IMR-90 (cell line): ENCODE measurements at regions not wholly inside any gene's neighbourhood (a gene's known extent, or its start where the extent isn't known, plus 50 kb on each side); places are given as distances from the start of the nearest gene placed in this dataset.

Experiments
- ATAC-seq: fragments of 200-7000 bp; cut with Tn5 transposase; 2 replicates; pipeline ENCODE4 v1.9.1; 2020; ENCODE audit warnings: low read depth, mild to moderate bottlenecking, moderate library complexity
- BruUV-seq: library from RNA; stranded (reverse); fragments of 400-500 nt; replicated peaks from 2 replicates; lab custom pipeline; 2021; lab: Mats Ljungman, UMichigan
- CTCF ChIA-PET: fragments of 300-600 bp; formaldehyde crosslinking; extraction: SDS; loops from one replicate; lab custom pipeline; 2021; ENCODE audit warnings: antibody characterized with exemption; lab: Yijun Ruan, JAX
- POLR2A ChIA-PET: fragments of 300-600 bp; sonication (Branson Sonifier 250); formaldehyde crosslinking; loops from one replicate; lab custom pipeline; 2022; ENCODE audit warnings: antibody characterized with exemption; ENCODE audit not compliant: unreplicated experiment; lab: Charles Lee
- DNase-seq: peaks from one replicate; pipeline ENCODE4 v3.0.0; 2013
- H2AFZ ChIP-seq: replicated peaks from 2 replicates; pipeline ENCODE3; 2013; ENCODE audit warnings: low read length, mild to moderate bottlenecking; ENCODE audit not compliant: poor library complexity
- H2AK5ac ChIP-seq: 2 replicates; pipeline ENCODE4 v1.6.1; 2013; ENCODE audit warnings: low read depth, low read length, inconsistent platforms
- H2AK9ac ChIP-seq: replicated peaks from 2 replicates; pipeline ENCODE3; 2013; ENCODE audit warnings: mild to moderate bottlenecking, low read depth, low read length, moderate library complexity; ENCODE audit not compliant: poor library complexity
- H2BK120ac ChIP-seq: 2 replicates; pipeline ENCODE4 v1.6.1; 2013; ENCODE audit warnings: low read depth, low read length, inconsistent platforms
- H2BK15ac ChIP-seq: 3 replicates; pipeline ENCODE4 v1.6.1; 2013; ENCODE audit warnings: low read depth, low read length, inconsistent platforms
- H2BK20ac ChIP-seq: 2 replicates; pipeline ENCODE4 v1.6.1; 2013; ENCODE audit warnings: low read depth, mild to moderate bottlenecking, inconsistent platforms, low read length, moderate library complexity
- H2BK5ac ChIP-seq: 2 replicates; pipeline ENCODE4 v1.6.1; 2013; ENCODE audit warnings: mild to moderate bottlenecking, low read depth, low read length, inconsistent platforms; ENCODE audit not compliant: poor library complexity, severe bottlenecking
- H3K14ac ChIP-seq: replicated peaks from 2 replicates; pipeline ENCODE4 v1.6.1; 2013; ENCODE audit warnings: low read depth, low read length, inconsistent platforms
- H3K18ac ChIP-seq: 2 replicates; pipeline ENCODE4 v1.6.1; 2013; ENCODE audit warnings: low read depth, low read length, control low read depth
- H3K23ac ChIP-seq: 2 replicates; pipeline ENCODE4 v1.6.1; 2013; ENCODE audit warnings: low read depth, low read length, inconsistent platforms
- H3K27ac ChIP-seq: 2 replicates; pipeline ENCODE4 v1.5.1; 2013; ENCODE audit warnings: mild to moderate bottlenecking, control low read depth, low read length; ENCODE audit not compliant: insufficient read depth
- H3K27me3 ChIP-seq: 2 replicates; pipeline ENCODE4 v1.6.1; 2013; ENCODE audit warnings: low read length; ENCODE audit not compliant: control insufficient read depth, insufficient read depth
- H3K36me3 ChIP-seq: 2 replicates; pipeline ENCODE4 v1.6.1; 2013; ENCODE audit warnings: low read length, mixed read lengths; ENCODE audit not compliant: control insufficient read depth, insufficient read depth
- H3K4ac ChIP-seq: 2 replicates; pipeline ENCODE4 v1.6.1; 2013; ENCODE audit warnings: low read depth, low read length, inconsistent platforms
- H3K4me1 ChIP-seq: 2 replicates; pipeline ENCODE4 v1.6.1; 2013; ENCODE audit warnings: low read length, mixed read lengths; ENCODE audit not compliant: control insufficient read depth, insufficient read depth
- H3K4me2 ChIP-seq: 2 replicates; pipeline ENCODE4 v1.6.1; 2013; ENCODE audit warnings: low read depth, mild to moderate bottlenecking, control low read depth, low read length, moderate library complexity
- H3K4me3 ChIP-seq: 2 replicates; pipeline ENCODE4 v1.5.1; 2013; ENCODE audit warnings: low read depth, mild to moderate bottlenecking, control low read depth, low read length, moderate library complexity; ENCODE audit not compliant: insufficient read depth
- H3K56ac ChIP-seq: 2 replicates; pipeline ENCODE4 v1.6.1; 2013; ENCODE audit warnings: low read length, inconsistent platforms; ENCODE audit not compliant: insufficient read depth; ENCODE audit errors: extremely low read depth
- H3K79me1 ChIP-seq, 2 experiments: 2 replicates each; pipeline ENCODE4 v1.6.1; 2013; ENCODE audit warnings: low read length in 2 of 2, inconsistent platforms in 1 of 2, low read depth in 1 of 2
- H3K9ac ChIP-seq: 2 replicates; pipeline ENCODE4 v1.6.1; 2013; ENCODE audit warnings: low read depth, low read length, control low read depth
- H3K9me1 ChIP-seq: 2 replicates; pipeline ENCODE4 v1.6.1; 2013; ENCODE audit warnings: low read length, inconsistent platforms; ENCODE audit not compliant: insufficient read depth
- H3K9me3 ChIP-seq: 2 replicates; pipeline ENCODE4 v1.6.1; 2013; ENCODE audit warnings: low read length; ENCODE audit not compliant: control insufficient read depth, insufficient read depth
- H4K20me1 ChIP-seq: 2 replicates; pipeline ENCODE4 v1.6.1; 2013; ENCODE audit warnings: low read length, inconsistent platforms; ENCODE audit not compliant: insufficient read depth
- H4K5ac ChIP-seq: 2 replicates; pipeline ENCODE4 v1.6.1; 2013; ENCODE audit warnings: mild to moderate bottlenecking, low read depth, low read length, control low read depth
- H4K8ac ChIP-seq, 2 experiments: 2 replicates each; pipeline ENCODE4 v1.6.1; 2013; ENCODE audit warnings: low read depth in 2 of 2, low read length in 2 of 2, control low read depth in 1 of 2, inconsistent platforms in 1 of 2
- H4K91ac ChIP-seq: 2 replicates; pipeline ENCODE4 v1.6.1; 2013; ENCODE audit warnings: low read depth, low read length, inconsistent platforms; ENCODE audit not compliant: insufficient read depth
- CEBPB ChIP-seq: IDR thresholded peaks from 2 replicates; pipeline ENCODE4 v1.6.1; 2012; ENCODE audit warnings: low read depth, low read length, improper control_type of control experiment
- CTCF ChIP-seq: conservative IDR thresholded peaks from 2 replicates; pipeline ENCODE4 v1.5.1; 2012; ENCODE audit warnings: mild to moderate bottlenecking, low read depth, low read length, improper control_type of control experiment
- MXI1 ChIP-seq: IDR thresholded peaks from 2 replicates; pipeline ENCODE4 v1.6.1; 2012; ENCODE audit warnings: low read depth, mild to moderate bottlenecking, low read length, moderate library complexity, borderline replicate concordance
- WGBS, 2 experiments: methylation state at CpG; one replicate each; pipeline versions ENCODE4 v1.1.5 to v1.1.7; 2013; ENCODE audit warnings: missing lambda C conversion rate in 2 of 2; ENCODE audit not compliant: insufficient read length in 1 of 2; ENCODE audit errors: extremely low coverage in 2 of 2; 5-methylcytosine and 5-hydroxymethylcytosine counted together
- dilution Hi-C: fragments of 300-500 bp; cut with HindIII; formaldehyde crosslinking; loops from one replicate; pipeline ENCODE4 v1.14.3; 2018; ENCODE audit warnings: low sequenced_read_pairs; ENCODE audit not compliant: unreplicated experiment
- in situ Hi-C: fragments of 300-500 bp; cut with MboI; formaldehyde crosslinking; loops from 3 replicates; pipeline ENCODE4 v1.14.3; 2019; ENCODE audit warnings: low sequenced_read_pairs, inconsistent platforms, mixed read lengths
- intact Hi-C: fragments of 100-400 bp; cut with micrococcal nuclease; formaldehyde crosslinking; loops from 2 replicates; pipeline ENCODE4 v1.10.0; 2022

GRCh38 chr7:13692548-13692947 lies 296.9 kb downstream of the ETV1 start:
- H3K36me3 ChIP-seq: no peaks in the 10 kb centered on the region
- in situ Hi-C loops: no loop called here
- no peak overlapping the region for H4K91ac ChIP-seq
- H2AK5ac ChIP-seq: no peak overlapping the region
- H2BK5ac ChIP-seq: no peak overlapping the region
- H3K27ac ChIP-seq: no peak overlapping the region
- H2BK15ac ChIP-seq: no peak overlapping the region
- H3K9me1 ChIP-seq: no peaks in the 10 kb centered on the region
- H3K14ac ChIP-seq: no peak overlapping the region
- H4K8ac ChIP-seq: no peak overlapping the region
- ChIA-PET POLR2A (no interaction called here), CTCF (interaction anchor here (0.6 kb wide), 1 partner anchor 10 kb away, joined by 3 read pairs; no protein-coding TSS in a partner anchor)
- H3K9ac ChIP-seq: no peak overlapping the region
- no peak overlapping the region for H2AFZ ChIP-seq
- no peak overlapping the region for H3K23ac ChIP-seq
- no peak overlapping the region for H3K4me3 ChIP-seq
- no peak overlapping the region for H3K18ac ChIP-seq
- dilution Hi-C loops: no loop called here
- H3K27me3 ChIP-seq: no peaks in the 10 kb centered on the region
- no peaks in the 10 kb centered on the region for H3K9me3 ChIP-seq
- H3K79me1 ChIP-seq: no peaks in the 10 kb centered on the region
- no peak overlapping the region for H2AK9ac ChIP-seq
- intact Hi-C loops: no loop called here
- WGBS, 2 experiments: 93% methylated on average over 2 of the region's 4 CpGs; no CpG with 5 or more reads in 1 of the 2 experiments
- ATAC-seq: no peak
- no TSS peak for BruUV-seq
- no peak overlapping the region for H3K4ac ChIP-seq
- no peak overlapping the region for H3K56ac ChIP-seq
- no peak for DNase-seq
- no peak overlapping the region for H2BK20ac ChIP-seq
- no peaks in the 10 kb centered on the region for H3K4me1 ChIP-seq
- H3K4me2 ChIP-seq: no peak overlapping the region
- no peak overlapping the region for H2BK120ac ChIP-seq
- TF ChIP-seq MXI1: no peak
- no peak for TF ChIP-seq CTCF
- TF ChIP-seq CEBPB: peak; percentile 25
- no peaks in the 10 kb centered on the region for H4K20me1 ChIP-seq
- no peak overlapping the region for H4K5ac ChIP-seq
